ENCODE measurements at regions not wholly inside any gene's neighbourhood (a gene's known extent, or its start where the extent isn't known, plus 50 kb on each side); places are given as distances from the start of the nearest gene placed in this dataset.

DNA sequence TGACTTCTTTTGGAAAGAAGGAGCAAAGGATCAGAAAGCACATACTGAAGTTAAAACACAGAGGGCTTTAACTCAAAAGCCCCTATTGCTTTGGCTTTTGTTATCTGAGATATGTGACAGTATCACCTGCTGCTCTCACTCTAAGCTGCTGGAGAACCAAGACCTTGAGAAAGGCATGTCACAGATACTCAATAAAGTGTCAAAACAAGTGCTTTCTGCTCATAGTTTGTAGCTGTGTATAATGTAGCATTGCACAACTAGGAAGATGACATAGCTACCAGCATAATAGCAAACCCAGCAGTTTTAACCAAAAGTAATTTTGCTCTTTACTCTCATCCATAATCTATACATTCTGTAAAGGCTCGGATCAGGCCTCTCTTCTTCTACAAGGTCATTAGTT lies 159.6 kb downstream of the LHFPL1 start:
- no peaks in the 10 kb centered on the region for H3F3A ChIP-seq (replicated peaks; ENCODE audit: low read depth)
- H3K27ac ChIP-seq (ENCODE audit: low read depth): no peak overlapping the region
- no peak overlapping the region for H3K4me2 ChIP-seq
- H3K36me3 ChIP-seq (ENCODE audit: insufficient read depth): no peaks in the 10 kb centered on the region
- Mint-ChIP-seq H3K4me1 (peaks cover 4% of the 10 kb centered on the region; the same call in 1 of the 3 replicates), H3K36me3 (ENCODE audit: low read depth) (peaks cover 9% of the 10 kb centered on the region), H3K27ac (no peak overlapping the region), H3K27me3 (ENCODE audit: insufficient read depth, low read depth, poor library complexity) (no peaks in the 10 kb centered on the region), H3K4me3 (no peak overlapping the region), H3K9me3 (peaks cover 3% of the 10 kb centered on the region)
- H3K4me3 ChIP-seq: no peak overlapping the region
- H2AFZ ChIP-seq: no peak overlapping the region
- TF ChIP-seq, protein P1, sequence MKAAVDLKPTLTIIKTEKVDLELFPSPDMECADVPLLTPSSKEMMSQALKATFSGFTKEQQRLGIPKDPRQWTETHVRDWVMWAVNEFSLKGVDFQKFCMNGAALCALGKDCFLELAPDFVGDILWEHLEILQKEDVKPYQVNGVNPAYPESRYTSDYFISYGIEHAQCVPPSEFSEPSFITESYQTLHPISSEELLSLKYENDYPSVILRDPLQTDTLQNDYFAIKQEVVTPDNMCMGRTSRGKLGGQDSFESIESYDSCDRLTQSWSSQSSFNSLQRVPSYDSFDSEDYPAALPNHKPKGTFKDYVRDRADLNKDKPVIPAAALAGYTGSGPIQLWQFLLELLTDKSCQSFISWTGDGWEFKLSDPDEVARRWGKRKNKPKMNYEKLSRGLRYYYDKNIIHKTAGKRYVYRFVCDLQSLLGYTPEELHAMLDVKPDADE (IDR thresholded peaks at IDR 0.05): no peak
- TF ChIP-seq, protein P2, sequence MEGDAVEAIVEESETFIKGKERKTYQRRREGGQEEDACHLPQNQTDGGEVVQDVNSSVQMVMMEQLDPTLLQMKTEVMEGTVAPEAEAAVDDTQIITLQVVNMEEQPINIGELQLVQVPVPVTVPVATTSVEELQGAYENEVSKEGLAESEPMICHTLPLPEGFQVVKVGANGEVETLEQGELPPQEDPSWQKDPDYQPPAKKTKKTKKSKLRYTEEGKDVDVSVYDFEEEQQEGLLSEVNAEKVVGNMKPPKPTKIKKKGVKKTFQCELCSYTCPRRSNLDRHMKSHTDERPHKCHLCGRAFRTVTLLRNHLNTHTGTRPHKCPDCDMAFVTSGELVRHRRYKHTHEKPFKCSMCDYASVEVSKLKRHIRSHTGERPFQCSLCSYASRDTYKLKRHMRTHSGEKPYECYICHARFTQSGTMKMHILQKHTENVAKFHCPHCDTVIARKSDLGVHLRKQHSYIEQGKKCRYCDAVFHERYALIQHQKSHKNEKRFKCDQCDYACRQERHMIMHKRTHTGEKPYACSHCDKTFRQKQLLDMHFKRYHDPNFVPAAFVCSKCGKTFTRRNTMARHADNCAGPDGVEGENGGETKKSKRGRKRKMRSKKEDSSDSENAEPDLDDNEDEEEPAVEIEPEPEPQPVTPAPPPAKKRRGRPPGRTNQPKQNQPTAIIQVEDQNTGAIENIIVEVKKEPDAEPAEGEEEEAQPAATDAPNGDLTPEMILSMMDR (conservative IDR thresholded peaks at IDR 0.05; ENCODE audit: low read depth in 2 of 2): no peak
- H3K79me2 ChIP-seq (replicated peaks; ENCODE audit: insufficient read depth): no peaks in the 10 kb centered on the region
- no peak for DNase-seq (ENCODE audit: low spot score)
- ATAC-seq: no peak
- no peaks in the 10 kb centered on the region; the same call in 1 of the 2 replicates for H3K9me2 ChIP-seq (ENCODE audit: insufficient read depth)
- H4K20me1 ChIP-seq (replicated peaks; ENCODE audit: insufficient read depth): no peaks in the 10 kb centered on the region
- H3K27me3 ChIP-seq (ENCODE audit: insufficient read depth): no peaks in the 10 kb centered on the region
- H3K4me1 ChIP-seq (ENCODE audit: insufficient read depth): no peaks in the 10 kb centered on the region

DNA sequence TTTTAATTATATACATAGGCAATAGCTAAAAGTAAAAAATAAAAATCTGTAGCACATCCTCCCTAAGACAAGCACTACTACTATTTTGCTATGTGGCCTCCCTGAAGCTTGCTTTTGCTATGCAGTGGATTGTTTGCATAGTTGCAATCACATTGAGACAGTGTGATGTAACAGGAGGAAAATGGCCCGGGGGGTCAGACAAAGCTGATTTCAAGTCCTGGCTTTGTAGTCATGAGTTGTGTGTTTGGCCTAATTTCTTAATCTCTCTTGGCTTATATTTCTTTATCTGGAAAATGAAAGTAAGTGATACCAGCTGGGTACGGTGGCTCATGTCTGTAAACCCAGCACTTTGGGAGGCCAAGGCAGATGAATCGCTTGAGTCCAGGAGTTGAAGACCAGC lies 166.6 kb downstream of the LHFPL1 start:
- Histone ChIP-seq H3K4me2 (no peak overlapping the region), H3K79me2 (replicated peaks; ENCODE audit: insufficient read depth) (no peaks in the 10 kb centered on the region), H2AFZ (no peak overlapping the region), H3K4me3 (no peak overlapping the region), H3K9me2 (ENCODE audit: insufficient read depth) (no peaks in the 10 kb centered on the region), H3F3A (replicated peaks; ENCODE audit: low read depth) (no peaks in the 10 kb centered on the region), H4K20me1 (replicated peaks; ENCODE audit: insufficient read depth) (no peaks in the 10 kb centered on the region), H3K36me3 (ENCODE audit: insufficient read depth) (no peaks in the 10 kb centered on the region), H3K27ac (ENCODE audit: low read depth) (no peak overlapping the region), H3K27me3 (ENCODE audit: insufficient read depth) (no peaks in the 10 kb centered on the region), H3K4me1 (ENCODE audit: insufficient read depth) (peaks cover 4% of the 10 kb centered on the region; the same call in 1 of the 2 replicates)
- Mint-ChIP-seq H3K27me3 (ENCODE audit: insufficient read depth, low read depth, poor library complexity) (no peaks in the 10 kb centered on the region), H3K36me3 (ENCODE audit: low read depth) (peaks cover 12% of the 10 kb centered on the region), H3K4me1 (no peaks in the 10 kb centered on the region), H3K9me3 (peaks cover 16% of the 10 kb centered on the region), H3K4me3 (no peak overlapping the region), H3K27ac (no peak overlapping the region)
- TF ChIP-seq ZNF331 (CRISPR knock-in tag; IDR thresholded peaks at IDR 0.05; ENCODE audit: low read depth) (no peak), CREB1 (CRISPR knock-in tag; IDR thresholded peaks at IDR 0.05; ENCODE audit: low read depth) (no peak), POLR2AphosphoS5 (IDR thresholded peaks at IDR 0.05; ENCODE audit: low read depth) (no peak), ZNF114 (CRISPR knock-in tag; IDR thresholded peaks at IDR 0.05) (no peak), JUNB (IDR thresholded peaks at IDR 0.05; ENCODE audit: unreplicated experiment) (no peak), STAT1 (IDR thresholded peaks at IDR 0.05; ENCODE audit: unreplicated experiment) (no peak)
- TF ChIP-seq, protein P2 (conservative IDR thresholded peaks at IDR 0.05; ENCODE audit: low read depth in 2 of 2): no peak
- TF ChIP-seq, protein P3, sequence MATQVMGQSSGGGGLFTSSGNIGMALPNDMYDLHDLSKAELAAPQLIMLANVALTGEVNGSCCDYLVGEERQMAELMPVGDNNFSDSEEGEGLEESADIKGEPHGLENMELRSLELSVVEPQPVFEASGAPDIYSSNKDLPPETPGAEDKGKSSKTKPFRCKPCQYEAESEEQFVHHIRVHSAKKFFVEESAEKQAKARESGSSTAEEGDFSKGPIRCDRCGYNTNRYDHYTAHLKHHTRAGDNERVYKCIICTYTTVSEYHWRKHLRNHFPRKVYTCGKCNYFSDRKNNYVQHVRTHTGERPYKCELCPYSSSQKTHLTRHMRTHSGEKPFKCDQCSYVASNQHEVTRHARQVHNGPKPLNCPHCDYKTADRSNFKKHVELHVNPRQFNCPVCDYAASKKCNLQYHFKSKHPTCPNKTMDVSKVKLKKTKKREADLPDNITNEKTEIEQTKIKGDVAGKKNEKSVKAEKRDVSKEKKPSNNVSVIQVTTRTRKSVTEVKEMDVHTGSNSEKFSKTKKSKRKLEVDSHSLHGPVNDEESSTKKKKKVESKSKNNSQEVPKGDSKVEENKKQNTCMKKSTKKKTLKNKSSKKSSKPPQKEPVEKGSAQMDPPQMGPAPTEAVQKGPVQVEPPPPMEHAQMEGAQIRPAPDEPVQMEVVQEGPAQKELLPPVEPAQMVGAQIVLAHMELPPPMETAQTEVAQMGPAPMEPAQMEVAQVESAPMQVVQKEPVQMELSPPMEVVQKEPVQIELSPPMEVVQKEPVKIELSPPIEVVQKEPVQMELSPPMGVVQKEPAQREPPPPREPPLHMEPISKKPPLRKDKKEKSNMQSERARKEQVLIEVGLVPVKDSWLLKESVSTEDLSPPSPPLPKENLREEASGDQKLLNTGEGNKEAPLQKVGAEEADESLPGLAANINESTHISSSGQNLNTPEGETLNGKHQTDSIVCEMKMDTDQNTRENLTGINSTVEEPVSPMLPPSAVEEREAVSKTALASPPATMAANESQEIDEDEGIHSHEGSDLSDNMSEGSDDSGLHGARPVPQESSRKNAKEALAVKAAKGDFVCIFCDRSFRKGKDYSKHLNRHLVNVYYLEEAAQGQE (IDR thresholded peaks at IDR 0.05; ENCODE audit: unreplicated experiment): no peak
- peak; percentile 1 for DNase-seq (ENCODE audit: low spot score)
- no peak for ATAC-seq
